ENCODE measurements at regions not wholly inside any gene's neighbourhood (a gene's known extent, or its start where the extent isn't known, plus 50 kb on each side); places are given as distances from the start of the nearest gene placed in this dataset.
"Not testable (repeated sequence)": the region's sequence is repeated elsewhere in the genome, so short reads cannot be mapped to it uniquely, and the experiment has no call there.

GRCh38 chrX:3951859-3952258 is 238.4 kb upstream of the PRKX start:
- H3K4me3 ChIP-seq (ENCODE audit: low read depth, low read length) = no peak overlapping the region
- TF ChIP-seq, protein P1, sequence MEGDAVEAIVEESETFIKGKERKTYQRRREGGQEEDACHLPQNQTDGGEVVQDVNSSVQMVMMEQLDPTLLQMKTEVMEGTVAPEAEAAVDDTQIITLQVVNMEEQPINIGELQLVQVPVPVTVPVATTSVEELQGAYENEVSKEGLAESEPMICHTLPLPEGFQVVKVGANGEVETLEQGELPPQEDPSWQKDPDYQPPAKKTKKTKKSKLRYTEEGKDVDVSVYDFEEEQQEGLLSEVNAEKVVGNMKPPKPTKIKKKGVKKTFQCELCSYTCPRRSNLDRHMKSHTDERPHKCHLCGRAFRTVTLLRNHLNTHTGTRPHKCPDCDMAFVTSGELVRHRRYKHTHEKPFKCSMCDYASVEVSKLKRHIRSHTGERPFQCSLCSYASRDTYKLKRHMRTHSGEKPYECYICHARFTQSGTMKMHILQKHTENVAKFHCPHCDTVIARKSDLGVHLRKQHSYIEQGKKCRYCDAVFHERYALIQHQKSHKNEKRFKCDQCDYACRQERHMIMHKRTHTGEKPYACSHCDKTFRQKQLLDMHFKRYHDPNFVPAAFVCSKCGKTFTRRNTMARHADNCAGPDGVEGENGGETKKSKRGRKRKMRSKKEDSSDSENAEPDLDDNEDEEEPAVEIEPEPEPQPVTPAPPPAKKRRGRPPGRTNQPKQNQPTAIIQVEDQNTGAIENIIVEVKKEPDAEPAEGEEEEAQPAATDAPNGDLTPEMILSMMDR (IDR thresholded peaks at IDR 0.05; ENCODE audit: low read depth, low read length) = no peak

DNA sequence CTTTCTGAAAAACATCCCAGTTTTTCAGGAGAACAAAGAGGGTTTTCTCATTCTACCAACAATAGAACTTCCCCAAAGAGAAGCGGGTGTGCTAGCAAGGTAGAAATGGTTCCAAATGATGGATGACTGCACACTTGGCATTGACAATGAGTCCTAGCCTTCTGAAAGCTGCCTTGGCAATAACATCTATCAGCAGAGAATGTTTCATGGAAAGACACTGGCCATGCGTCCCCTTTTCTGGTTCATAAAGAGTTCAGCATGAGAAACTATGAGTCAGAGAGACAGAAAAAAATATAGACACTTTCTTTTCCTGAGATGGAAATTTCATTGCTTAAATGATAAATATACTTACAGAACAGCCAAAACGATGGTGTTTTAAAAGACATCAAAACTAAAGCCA is 236.9 kb upstream of the PRKX start:
- TF ChIP-seq, protein P1 (IDR thresholded peaks at IDR 0.05; ENCODE audit: low read depth, low read length) = no peak
- H3K4me3 ChIP-seq (ENCODE audit: low read depth, low read length) = no peak overlapping the region

- TF ChIP-seq, protein P1 (IDR thresholded peaks at IDR 0.05; ENCODE audit: low read depth, low read length) = no peak
- no peak overlapping the region for H3K4me3 ChIP-seq (ENCODE audit: low read depth, low read length)
Observed at GRCh38 chrX:3943965-3944364, 230.5 kb upstream of the PRKX start.

DNA sequence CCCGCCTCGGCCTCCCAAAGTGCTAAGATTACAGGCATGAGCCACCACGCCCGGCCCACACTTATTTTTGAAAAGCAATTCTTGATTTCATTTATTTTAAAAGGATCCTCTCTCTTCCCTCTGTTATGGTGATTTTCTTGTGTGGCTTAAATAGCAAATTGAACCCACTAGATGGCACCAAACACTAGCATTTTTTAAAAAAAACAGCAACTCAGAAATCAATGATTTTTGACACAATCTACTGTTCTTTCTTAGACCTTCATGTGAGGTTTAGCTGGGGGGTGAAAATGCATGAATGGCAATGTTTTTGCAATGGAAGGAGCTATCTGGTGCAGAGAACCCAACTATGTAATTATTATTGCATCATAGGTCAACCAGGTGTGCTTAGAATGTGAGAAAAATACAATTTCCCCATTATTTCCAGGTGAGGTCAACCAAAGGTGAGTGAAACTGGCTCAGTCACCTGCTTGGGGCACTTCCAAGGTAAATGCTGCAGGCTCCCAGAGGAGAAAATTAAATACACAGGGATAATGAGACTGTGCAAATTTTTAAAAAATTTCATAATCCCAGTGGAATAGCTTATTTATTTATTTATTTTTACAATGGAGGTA is 226.7 kb upstream of the PRKX start:
- no peak overlapping the region for H3K4me3 ChIP-seq (ENCODE audit: low read depth, low read length)
- TF ChIP-seq, protein P1 (IDR thresholded peaks at IDR 0.05; ENCODE audit: low read depth, low read length) = peak; percentile 17; the same call in 1 of the 2 replicates

DNA sequence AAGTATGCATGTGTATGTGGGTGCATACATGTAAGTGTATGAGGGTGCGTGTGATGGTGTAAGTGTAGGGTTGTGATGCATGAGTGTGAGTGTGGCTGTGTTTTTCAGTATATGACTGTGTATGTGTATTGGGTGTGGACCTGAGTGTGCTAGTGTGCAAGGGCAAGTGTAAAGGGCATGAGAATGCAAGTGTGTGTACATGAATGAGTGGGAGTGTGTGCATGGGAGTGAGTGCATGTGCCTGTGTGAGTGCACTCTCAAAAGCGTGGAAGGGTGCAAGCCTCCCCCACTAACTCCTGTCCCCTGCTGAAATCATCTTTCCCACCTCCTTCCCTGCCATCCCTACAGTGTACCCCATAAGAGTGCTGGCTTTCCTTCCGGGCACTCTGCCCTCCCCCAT is 225.1 kb upstream of the PRKX start:
- TF ChIP-seq, protein P1 (IDR thresholded peaks at IDR 0.05; ENCODE audit: low read depth, low read length) = no peak

GRCh38 chrX:3935196-3935595 is 221.7 kb upstream of the PRKX start:
- H3K4me3 ChIP-seq (ENCODE audit: low read depth, low read length) = not testable (repeated sequence)

More for the DNA sequence above, 225.1 kb upstream of the PRKX start:
- H3K4me3 ChIP-seq (ENCODE audit: low read depth, low read length) = no peak overlapping the region

- H3K4me3 ChIP-seq (ENCODE audit: low read depth, low read length) = not testable (repeated sequence)
Observed at GRCh38 chrX:3920424-3921017, 207.1 kb upstream of the PRKX start.

DNA sequence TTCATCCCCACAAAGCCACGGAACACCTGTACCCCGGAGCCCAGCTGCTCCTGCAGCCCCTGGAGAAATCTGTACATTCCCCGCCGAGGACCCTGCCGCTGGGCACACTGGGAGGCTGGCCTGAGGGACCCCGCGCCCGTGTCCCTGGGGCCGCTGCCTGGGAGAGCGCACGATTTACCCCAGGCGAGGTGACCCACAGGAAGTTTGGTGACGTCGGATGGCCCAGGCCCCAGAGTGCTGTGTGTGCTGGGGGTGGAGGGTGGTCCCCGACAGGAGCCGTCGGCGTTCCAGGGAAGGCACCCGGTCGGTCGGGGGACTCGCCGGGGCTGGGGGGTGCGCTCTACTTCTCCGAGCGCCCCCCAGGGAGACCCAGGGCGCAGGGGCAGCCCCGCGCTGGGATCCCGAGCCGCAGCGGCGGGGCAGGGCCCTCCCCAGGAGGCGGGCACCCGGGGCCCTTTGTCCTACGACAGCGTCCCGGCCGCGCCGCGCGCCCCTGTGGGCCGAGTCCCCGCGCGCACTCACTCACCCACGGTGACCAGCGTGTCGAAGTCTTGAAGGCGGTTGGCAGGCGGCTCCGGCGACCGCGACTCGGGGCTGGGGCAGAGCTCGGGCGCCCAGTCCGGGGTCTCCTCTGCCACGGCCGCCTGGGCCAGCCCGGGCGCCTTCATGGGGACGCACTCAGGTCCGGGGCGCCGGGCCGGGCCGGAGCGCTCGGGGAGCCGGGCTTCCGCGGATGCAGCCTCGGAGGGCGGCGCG is 206.4 kb upstream of the PRKX start:
- H3K4me3 ChIP-seq (ENCODE audit: low read depth, low read length) = not testable (repeated sequence)

DNA sequence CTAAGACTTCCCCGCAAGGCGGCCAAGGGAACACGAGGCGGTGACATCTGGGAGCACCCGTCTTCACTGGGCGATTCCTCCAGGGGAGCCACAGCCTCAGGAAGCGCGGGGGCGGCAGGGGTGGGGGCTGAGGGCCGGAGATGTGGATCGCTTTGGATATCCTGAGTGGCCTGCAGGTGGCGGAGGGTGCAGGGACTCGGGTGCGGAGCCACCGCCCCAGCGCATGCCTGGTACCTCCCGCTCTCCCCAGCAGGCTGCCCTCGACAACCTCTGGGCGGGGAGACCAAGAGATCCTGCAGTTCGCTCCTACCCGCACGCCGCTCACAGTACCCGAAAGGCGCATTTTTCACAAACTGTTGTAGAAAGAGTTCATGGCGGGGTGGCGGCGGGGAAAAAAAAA is 201.4 kb upstream of the PRKX start:
- H3K4me3 ChIP-seq (ENCODE audit: low read depth, low read length) = not testable (repeated sequence)

DNA sequence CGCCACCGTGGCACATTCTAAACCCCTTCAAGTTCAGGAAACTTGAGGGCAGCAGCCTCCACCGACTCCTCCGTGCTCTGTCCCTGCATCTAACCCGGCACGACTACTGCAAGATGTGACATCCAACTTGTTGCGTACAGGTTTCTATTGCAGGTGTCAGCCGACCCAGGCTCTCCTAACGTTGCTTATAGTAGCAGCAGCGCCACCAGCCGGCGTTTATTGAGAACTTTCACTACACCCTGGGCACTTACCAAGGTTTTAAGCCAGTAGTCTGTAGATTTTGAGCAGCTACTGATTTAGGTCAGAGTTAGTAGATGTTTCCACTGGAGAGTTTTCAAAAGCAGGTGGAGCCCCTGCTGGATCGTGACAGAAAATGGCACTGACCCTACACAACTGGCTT is 200.6 kb upstream of the PRKX start:
- not testable (repeated sequence) for H3K4me3 ChIP-seq (ENCODE audit: low read depth, low read length)

- H3K4me3 ChIP-seq (ENCODE audit: low read depth, low read length) = not testable (repeated sequence)
Observed at GRCh38 chrX:3911012-3911411, 197.6 kb upstream of the PRKX start.

- H3K4me3 ChIP-seq (ENCODE audit: low read depth, low read length) = not testable (repeated sequence)
Observed at GRCh38 chrX:3910611-3911010, 197.2 kb upstream of the PRKX start.

DNA sequence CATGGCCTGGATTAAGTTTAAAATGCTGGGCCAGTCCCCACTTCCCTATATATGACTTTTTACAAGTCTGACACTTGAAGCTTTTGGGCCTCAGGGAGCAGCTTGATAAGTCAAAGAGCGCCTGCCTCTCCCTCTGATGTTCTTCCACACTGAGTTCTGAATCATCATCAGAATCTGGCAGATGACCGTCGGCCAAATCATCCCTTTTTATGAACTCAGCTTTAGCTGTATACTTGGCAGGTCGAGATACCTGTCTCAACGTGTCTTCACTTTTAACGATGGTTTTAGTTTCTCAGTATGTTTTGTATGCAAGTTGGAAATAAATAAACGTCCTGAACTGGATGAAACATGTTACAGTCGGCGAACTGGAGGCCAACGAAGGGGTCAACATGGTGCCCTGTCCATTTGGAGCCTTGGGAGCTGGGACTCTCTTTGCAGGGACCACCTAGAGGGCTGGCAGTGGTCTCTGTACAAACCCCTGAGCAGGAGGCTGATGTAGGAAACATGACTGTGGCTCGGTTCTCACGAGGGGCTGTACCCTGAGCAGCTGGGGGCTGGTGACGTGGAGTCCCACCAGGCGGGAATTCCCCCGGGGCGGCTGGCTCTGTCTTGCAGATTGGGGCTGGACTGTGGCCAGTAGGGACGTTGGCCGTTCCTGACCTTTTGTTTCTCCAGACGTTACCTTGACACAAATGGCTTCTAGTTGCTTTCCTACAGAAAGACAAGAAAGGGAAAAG is 192.2 kb upstream of the PRKX start:
- H3K4me3 ChIP-seq (ENCODE audit: low read depth, low read length) = not testable (repeated sequence)

All from WI38 (cell line).